ENCODE measurements at regions not wholly inside any gene's neighbourhood (a gene's known extent, or its start where the extent isn't known, plus 50 kb on each side); places are given as distances from the start of the nearest gene placed in this dataset.

GRCh38 chr18:70446063-70446462, 157.2 kb downstream of the SOCS6 start:
- Histone ChIP-seq H3K4me3 (replicated peaks in 1 of 3; ENCODE audit: low read depth in 2 of 3, low read length in 3 of 3) (no peak overlapping the region), H2AFZ (ENCODE audit: insufficient read depth, low read depth, low read length, poor library complexity, severe bottlenecking) (no peak overlapping the region), H3K27me3 (ENCODE audit: control insufficient read depth in 2 of 2, insufficient read depth in 2 of 2, low read length in 2 of 2) (no peaks in the 10 kb centered on the region), H4K20me1 (ENCODE audit: insufficient read depth, low read length) (no peaks in the 10 kb centered on the region), H3K9me3 (replicated peaks in 1 of 2; ENCODE audit: control insufficient read depth in 1 of 2, insufficient read depth in 1 of 2, low read length in 2 of 2) (peaks cover 20 to 26% of the 10 kb centered on the region in 2 donors), H3K4me2 (replicated peaks; ENCODE audit: extremely low read depth, low read length, poor library complexity, severe bottlenecking) (no peak overlapping the region), H3K79me2 (ENCODE audit: insufficient read depth, low read length) (no peaks in the 10 kb centered on the region), H3K9ac (ENCODE audit: insufficient read depth, low read length, poor library complexity, severe bottlenecking) (no peak overlapping the region), H3K36me3 (replicated peaks in 1 of 2; ENCODE audit: control insufficient read depth in 1 of 2, insufficient read depth in 2 of 2, low read length in 2 of 2) (no peaks in the 10 kb centered on the region), H3K4me1 (ENCODE audit: control insufficient read depth in 1 of 2, insufficient read depth in 2 of 2, low read length in 2 of 2) (no peaks in the 10 kb centered on the region), H3K27ac (ENCODE audit: low read depth in 1 of 2, low read length in 2 of 2) (no peak overlapping the region)
- no peak for DNase-seq
- Mint-ChIP-seq H3K27ac (no peak overlapping the region), H3K4me3 (no peak overlapping the region), H3K36me3 (no peaks in the 10 kb centered on the region), H3K9me3 (peaks cover 15 to 35% (median 32%) of the 10 kb centered on the region in 7 donors), H3K27me3 (ENCODE audit: low read depth in 3 of 3) (peaks cover 0 to 4% (median 4%) of the 10 kb centered on the region in 3 donors), H3K4me1 (no peaks in the 10 kb centered on the region)
- TF ChIP-seq CTCF (IDR thresholded peaks at IDR 0.05): no peak
- intact Hi-C loops (cut with micrococcal nuclease): no loop called here
- WGBS (ENCODE audit: insufficient coverage): no CpG with 5 or more reads among the region's 3 CpGs

- Histone ChIP-seq H3K9ac (ENCODE audit: insufficient read depth, low read length, poor library complexity, severe bottlenecking) (no peak overlapping the region), H3K27me3 (ENCODE audit: control insufficient read depth in 2 of 2, insufficient read depth in 2 of 2, low read length in 2 of 2) (no peaks in the 10 kb centered on the region), H3K79me2 (ENCODE audit: insufficient read depth, low read length) (no peaks in the 10 kb centered on the region), H3K36me3 (replicated peaks in 1 of 2; ENCODE audit: control insufficient read depth in 1 of 2, insufficient read depth in 2 of 2, low read length in 2 of 2) (no peaks in the 10 kb centered on the region), H3K27ac (ENCODE audit: low read depth in 1 of 2, low read length in 2 of 2) (no peak overlapping the region), H4K20me1 (ENCODE audit: insufficient read depth, low read length) (no peaks in the 10 kb centered on the region), H3K4me1 (ENCODE audit: control insufficient read depth in 1 of 2, insufficient read depth in 2 of 2, low read length in 2 of 2) (no peaks in the 10 kb centered on the region), H3K4me2 (replicated peaks; ENCODE audit: extremely low read depth, low read length, poor library complexity, severe bottlenecking) (no peak overlapping the region), H3K9me3 (replicated peaks in 1 of 2; ENCODE audit: control insufficient read depth in 1 of 2, insufficient read depth in 1 of 2, low read length in 2 of 2) (peaks cover 20 to 26% of the 10 kb centered on the region in 2 donors), H2AFZ (ENCODE audit: insufficient read depth, low read depth, low read length, poor library complexity, severe bottlenecking) (no peak overlapping the region), H3K4me3 (replicated peaks in 1 of 3; ENCODE audit: low read depth in 2 of 3, low read length in 3 of 3) (no peak overlapping the region)
- intact Hi-C loops (cut with micrococcal nuclease): no loop called here
- 80% methylated on average over 1 of the region's 5 CpGs for WGBS (ENCODE audit: insufficient coverage)
- Mint-ChIP-seq H3K4me3 (no peak overlapping the region), H3K27ac (no peak overlapping the region), H3K36me3 (no peaks in the 10 kb centered on the region), H3K9me3 (peaks cover 15 to 35% (median 32%) of the 10 kb centered on the region in 7 donors), H3K27me3 (ENCODE audit: low read depth in 3 of 3) (peaks cover 1 to 4% (median 4%) of the 10 kb centered on the region in 3 donors), H3K4me1 (no peaks in the 10 kb centered on the region)
- DNase-seq: no peak
- no peak for TF ChIP-seq CTCF (IDR thresholded peaks at IDR 0.05)
These were observed 154.1 kb downstream of the SOCS6 start for GRCh38 chr18:70442933-70443332.

Data from CD14-positive monocyte (primary cell).